HG03354 (cell line): ENCODE measurements at regions not wholly inside any gene's neighbourhood (a gene's known extent, or its start where the extent isn't known, plus 50 kb on each side); places are given as distances from the start of the nearest gene placed in this dataset.

Experiments
- ATAC-seq: cut with Tn5 transposase; IDR thresholded peaks from one replicate; pipeline ENCODE4 v1.9.1; 2021; ENCODE audit warnings: mild to moderate bottlenecking; ENCODE audit not compliant: unreplicated experiment, poor library complexity, severe bottlenecking

GRCh38 chr2:215779912-215780311 lies 233.4 kb downstream of the MREG start:
- ATAC-seq, result no peak

- no peak for ATAC-seq
Observed at GRCh38 chr2:215777465-215778044, 235.8 kb downstream of the MREG start.

- no peak for ATAC-seq
Observed at GRCh38 chr2:215775106-215775505, 238.2 kb downstream of the MREG start.

- no peak for ATAC-seq
Observed at GRCh38 chr2:215773728-215774127, 239.6 kb downstream of the MREG start.

- ATAC-seq, result no peak
Observed at GRCh38 chr2:215772634-215773563, 240.5 kb downstream of the MREG start.

GRCh38 chr2:215772003-215772402 lies 241.3 kb downstream of the MREG start:
- no peak for ATAC-seq

- no peak for ATAC-seq
Observed at GRCh38 chr2:215771241-215771640, 242.1 kb downstream of the MREG start.

- ATAC-seq, result no peak
Observed at GRCh38 chr2:215770668-215771067, 242.7 kb downstream of the MREG start.

- no peak for ATAC-seq
Observed at GRCh38 chr2:215769246-215769645, 244.1 kb downstream of the MREG start.

- ATAC-seq, result no peak
Observed at GRCh38 chr2:215767625-215768024, 245.7 kb downstream of the MREG start.

- ATAC-seq, result no peak
Observed at GRCh38 chr2:215765729-215766360, 247.5 kb downstream of the MREG start.

GRCh38 chr2:215764441-215765048 lies 248.8 kb downstream of the MREG start:
- no peak for ATAC-seq

- no peak for ATAC-seq
Observed at GRCh38 chr2:215760557-215760956, 252.8 kb downstream of the MREG start.

- no peak for ATAC-seq
Observed at GRCh38 chr2:215760091-215760490, 253.3 kb downstream of the MREG start.

- no peak for ATAC-seq
Observed at GRCh38 chr2:215758691-215759090, 254.7 kb downstream of the MREG start.

GRCh38 chr2:215756346-215756730 lies 257.0 kb downstream of the MREG start:
- ATAC-seq, result no peak

GRCh38 chr2:215755641-215756345 lies 257.6 kb downstream of the MREG start:
- no peak for ATAC-seq

GRCh38 chr2:215754546-215754945 lies 258.8 kb downstream of the MREG start:
- ATAC-seq, result no peak

GRCh38 chr2:215753808-215754207 lies 259.5 kb downstream of the MREG start:
- no peak for ATAC-seq

- ATAC-seq, result no peak
Observed at GRCh38 chr2:215752991-215753390, 260.4 kb downstream of the MREG start.
